ENCODE measurements at regions not wholly inside any gene's neighbourhood (a gene's known extent, or its start where the extent isn't known, plus 50 kb on each side); places are given as distances from the start of the nearest gene placed in this dataset.

DNA sequence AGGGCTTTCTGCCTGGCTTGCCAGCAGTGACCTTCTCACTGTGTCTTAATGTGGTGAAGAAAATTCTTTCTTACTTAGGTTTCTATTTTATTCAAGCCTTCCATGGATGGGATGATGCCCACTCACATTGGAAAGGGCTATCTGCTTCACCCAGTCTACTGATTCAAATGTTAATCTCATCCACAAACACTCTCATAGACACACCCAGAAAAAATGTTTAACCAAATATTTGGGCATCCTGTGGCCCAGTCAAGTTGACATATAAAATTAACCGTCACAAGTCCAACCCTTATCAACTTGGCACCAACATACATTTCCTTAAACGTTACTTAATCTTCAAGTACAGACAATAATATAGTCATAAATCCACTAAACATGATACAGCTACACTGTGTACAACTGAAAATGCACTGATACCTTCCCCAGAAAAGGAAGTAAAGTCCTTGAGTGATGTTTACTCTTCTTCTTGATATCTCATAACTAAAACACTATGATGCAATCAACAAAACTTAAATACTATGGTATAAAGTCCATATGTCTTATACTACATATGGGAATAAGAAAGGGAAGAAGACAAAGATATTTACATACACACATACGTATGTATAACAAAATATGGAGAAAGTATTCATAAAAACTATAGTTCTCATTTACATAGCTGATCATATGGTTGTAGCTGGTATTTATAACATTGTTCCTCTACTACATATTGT is 394.7 kb upstream of the NOVA1 start:
- Histone ChIP-seq H3K9me3 (ENCODE audit: control insufficient read depth, insufficient read depth, low read depth, low read length) (no peaks in the 10 kb centered on the region), H3K27ac (ENCODE audit: low read length) (no peak overlapping the region), H3K36me3 (ENCODE audit: control insufficient read depth, insufficient read depth, low read length) (no peaks in the 10 kb centered on the region), H3K4me1 (ENCODE audit: control insufficient read depth, insufficient read depth, low read length) (no peaks in the 10 kb centered on the region), H3K27me3 (ENCODE audit: control insufficient read depth, insufficient read depth, low read length) (no peaks in the 10 kb centered on the region), H3K4me3 (ENCODE audit: low read depth in 2 of 2, low read length in 2 of 2) (no peak overlapping the region)
- CTCF ChIA-PET, result no interaction called here
- no peak for DNase-seq (ENCODE audit: low read depth, low spot score)
- ATAC-seq, result no peak
- no peak for TF ChIP-seq POLR2AphosphoS5 (IDR thresholded peaks at IDR 0.05; ENCODE audit: low read depth, low read length)
- TF ChIP-seq, protein P1, sequence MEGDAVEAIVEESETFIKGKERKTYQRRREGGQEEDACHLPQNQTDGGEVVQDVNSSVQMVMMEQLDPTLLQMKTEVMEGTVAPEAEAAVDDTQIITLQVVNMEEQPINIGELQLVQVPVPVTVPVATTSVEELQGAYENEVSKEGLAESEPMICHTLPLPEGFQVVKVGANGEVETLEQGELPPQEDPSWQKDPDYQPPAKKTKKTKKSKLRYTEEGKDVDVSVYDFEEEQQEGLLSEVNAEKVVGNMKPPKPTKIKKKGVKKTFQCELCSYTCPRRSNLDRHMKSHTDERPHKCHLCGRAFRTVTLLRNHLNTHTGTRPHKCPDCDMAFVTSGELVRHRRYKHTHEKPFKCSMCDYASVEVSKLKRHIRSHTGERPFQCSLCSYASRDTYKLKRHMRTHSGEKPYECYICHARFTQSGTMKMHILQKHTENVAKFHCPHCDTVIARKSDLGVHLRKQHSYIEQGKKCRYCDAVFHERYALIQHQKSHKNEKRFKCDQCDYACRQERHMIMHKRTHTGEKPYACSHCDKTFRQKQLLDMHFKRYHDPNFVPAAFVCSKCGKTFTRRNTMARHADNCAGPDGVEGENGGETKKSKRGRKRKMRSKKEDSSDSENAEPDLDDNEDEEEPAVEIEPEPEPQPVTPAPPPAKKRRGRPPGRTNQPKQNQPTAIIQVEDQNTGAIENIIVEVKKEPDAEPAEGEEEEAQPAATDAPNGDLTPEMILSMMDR (IDR thresholded peaks at IDR 0.05), result no peak
- TF ChIP-seq, protein P2, sequence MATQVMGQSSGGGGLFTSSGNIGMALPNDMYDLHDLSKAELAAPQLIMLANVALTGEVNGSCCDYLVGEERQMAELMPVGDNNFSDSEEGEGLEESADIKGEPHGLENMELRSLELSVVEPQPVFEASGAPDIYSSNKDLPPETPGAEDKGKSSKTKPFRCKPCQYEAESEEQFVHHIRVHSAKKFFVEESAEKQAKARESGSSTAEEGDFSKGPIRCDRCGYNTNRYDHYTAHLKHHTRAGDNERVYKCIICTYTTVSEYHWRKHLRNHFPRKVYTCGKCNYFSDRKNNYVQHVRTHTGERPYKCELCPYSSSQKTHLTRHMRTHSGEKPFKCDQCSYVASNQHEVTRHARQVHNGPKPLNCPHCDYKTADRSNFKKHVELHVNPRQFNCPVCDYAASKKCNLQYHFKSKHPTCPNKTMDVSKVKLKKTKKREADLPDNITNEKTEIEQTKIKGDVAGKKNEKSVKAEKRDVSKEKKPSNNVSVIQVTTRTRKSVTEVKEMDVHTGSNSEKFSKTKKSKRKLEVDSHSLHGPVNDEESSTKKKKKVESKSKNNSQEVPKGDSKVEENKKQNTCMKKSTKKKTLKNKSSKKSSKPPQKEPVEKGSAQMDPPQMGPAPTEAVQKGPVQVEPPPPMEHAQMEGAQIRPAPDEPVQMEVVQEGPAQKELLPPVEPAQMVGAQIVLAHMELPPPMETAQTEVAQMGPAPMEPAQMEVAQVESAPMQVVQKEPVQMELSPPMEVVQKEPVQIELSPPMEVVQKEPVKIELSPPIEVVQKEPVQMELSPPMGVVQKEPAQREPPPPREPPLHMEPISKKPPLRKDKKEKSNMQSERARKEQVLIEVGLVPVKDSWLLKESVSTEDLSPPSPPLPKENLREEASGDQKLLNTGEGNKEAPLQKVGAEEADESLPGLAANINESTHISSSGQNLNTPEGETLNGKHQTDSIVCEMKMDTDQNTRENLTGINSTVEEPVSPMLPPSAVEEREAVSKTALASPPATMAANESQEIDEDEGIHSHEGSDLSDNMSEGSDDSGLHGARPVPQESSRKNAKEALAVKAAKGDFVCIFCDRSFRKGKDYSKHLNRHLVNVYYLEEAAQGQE (IDR thresholded peaks at IDR 0.05; ENCODE audit: insufficient read depth in 1 of 2, low read depth in 2 of 2, low read length in 1 of 2), result no peak
- TF ChIP-seq SIN3A (IDR thresholded peaks at IDR 0.05; ENCODE audit: borderline replicate concordance, insufficient read depth, low read depth, low read length), result no peak
- no peak for TF ChIP-seq TCF7L2 (IDR thresholded peaks at IDR 0.05; ENCODE audit: low read depth, low read length)
- intact Hi-C loops (cut with micrococcal nuclease; ENCODE audit: unreplicated experiment) (no loop called here), in situ Hi-C loops (cut with HindIII; ENCODE audit: low pct_unique_long_range_greater_than_20kb, low sequenced_read_pairs) (no loop called here)
- POLR2A ChIA-PET, result no interaction called here
- no TSS peak for BruUV-seq (replicated peaks)

DNA sequence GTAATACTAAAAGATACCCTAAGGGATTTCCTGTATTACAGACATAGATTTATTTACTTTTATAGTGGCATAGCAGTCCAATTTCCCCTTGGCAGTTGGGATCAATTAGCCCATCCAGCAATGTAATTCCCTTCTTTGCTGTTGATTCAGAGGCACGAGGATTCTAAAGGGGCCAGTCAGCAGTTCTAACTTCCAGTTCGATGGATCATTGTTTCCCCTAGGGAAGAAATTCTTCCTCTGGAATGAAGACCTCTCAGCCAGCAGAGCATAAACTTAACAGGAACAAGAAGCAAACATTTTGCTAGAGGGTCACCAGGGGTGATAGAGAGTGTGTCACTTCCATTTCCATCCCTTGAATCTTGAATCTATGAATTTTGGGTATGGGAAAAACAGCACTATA is 395.7 kb upstream of the NOVA1 start:
- TF ChIP-seq, protein P2 (IDR thresholded peaks at IDR 0.05; ENCODE audit: insufficient read depth in 1 of 2, low read depth in 2 of 2, low read length in 1 of 2), result no peak
- TF ChIP-seq, protein P1 (IDR thresholded peaks at IDR 0.05), result no peak
- TF ChIP-seq POLR2AphosphoS5 (IDR thresholded peaks at IDR 0.05; ENCODE audit: low read depth, low read length) (no peak), TCF7L2 (IDR thresholded peaks at IDR 0.05; ENCODE audit: low read depth, low read length) (no peak), SIN3A (IDR thresholded peaks at IDR 0.05; ENCODE audit: borderline replicate concordance, insufficient read depth, low read depth, low read length) (no peak)
- no peaks in the 10 kb centered on the region for H3K9me3 ChIP-seq (ENCODE audit: control insufficient read depth, insufficient read depth, low read depth, low read length)
- BruUV-seq (replicated peaks), result no TSS peak
- no peaks in the 10 kb centered on the region for H3K4me1 ChIP-seq (ENCODE audit: control insufficient read depth, insufficient read depth, low read length)
- DNase-seq (ENCODE audit: low read depth, low spot score), result no peak
- H3K27me3 ChIP-seq (ENCODE audit: control insufficient read depth, insufficient read depth, low read length), result no peaks in the 10 kb centered on the region
- H3K27ac ChIP-seq (ENCODE audit: low read length), result no peak overlapping the region
- no peak for ATAC-seq
- ChIA-PET CTCF (no interaction called here), POLR2A (no interaction called here)
- in situ Hi-C loops (cut with HindIII; ENCODE audit: low pct_unique_long_range_greater_than_20kb, low sequenced_read_pairs), result no loop called here
- intact Hi-C loops (cut with micrococcal nuclease; ENCODE audit: unreplicated experiment), result no loop called here
- H3K36me3 ChIP-seq (ENCODE audit: control insufficient read depth, insufficient read depth, low read length), result no peaks in the 10 kb centered on the region
- H3K4me3 ChIP-seq (ENCODE audit: low read depth in 2 of 2, low read length in 2 of 2), result no peak overlapping the region
